Stimulated activated CD8-positive, alpha-beta memory T cell treated with anti-CD3 and anti-CD28 coated beads, Interleukin-12 subunit alpha, Interleukin-12 subunit beta, amount 100 ng/mL, for 4 hours (primary cell): ENCODE measurements at regions not wholly inside any gene's neighbourhood (a gene's known extent, or its start where the extent isn't known, plus 50 kb on each side); places are given as distances from the start of the nearest gene placed in this dataset.

ENCODE experiments used
- DNase-seq: peaks from one replicate; pipeline ENCODE4 v3.0.0-alpha.2; 2020; ENCODE audit warnings: low read depth

DNA sequence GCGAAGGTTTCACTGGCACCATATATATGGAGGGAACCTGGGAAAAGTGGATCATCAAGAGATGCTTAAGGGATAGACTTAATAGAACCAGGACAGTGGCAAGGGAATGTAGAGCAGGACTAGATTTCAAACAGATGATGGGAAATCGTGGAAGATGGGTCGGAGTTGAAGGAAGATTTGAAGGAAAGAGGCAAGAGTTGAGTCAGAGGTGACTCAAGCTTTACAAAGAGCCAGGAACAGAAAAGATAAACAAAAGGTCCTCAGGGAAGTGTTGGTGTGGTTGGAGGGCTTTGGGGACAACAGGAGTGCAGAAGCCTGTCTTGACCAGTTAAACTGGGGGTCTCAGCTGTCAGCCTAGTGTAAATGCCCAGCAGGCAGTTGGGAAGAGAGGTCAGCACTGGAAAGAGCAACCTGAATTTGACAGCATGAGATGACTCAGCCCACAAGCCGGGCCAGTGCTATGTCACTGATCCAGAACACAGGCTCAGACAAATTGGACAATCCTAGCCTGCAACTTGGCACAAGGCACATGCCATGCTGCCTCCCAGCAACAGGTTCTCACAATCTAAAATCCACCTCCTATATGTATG, 230.5 kb downstream of the IDS start:
- no peak for DNase-seq

DNA sequence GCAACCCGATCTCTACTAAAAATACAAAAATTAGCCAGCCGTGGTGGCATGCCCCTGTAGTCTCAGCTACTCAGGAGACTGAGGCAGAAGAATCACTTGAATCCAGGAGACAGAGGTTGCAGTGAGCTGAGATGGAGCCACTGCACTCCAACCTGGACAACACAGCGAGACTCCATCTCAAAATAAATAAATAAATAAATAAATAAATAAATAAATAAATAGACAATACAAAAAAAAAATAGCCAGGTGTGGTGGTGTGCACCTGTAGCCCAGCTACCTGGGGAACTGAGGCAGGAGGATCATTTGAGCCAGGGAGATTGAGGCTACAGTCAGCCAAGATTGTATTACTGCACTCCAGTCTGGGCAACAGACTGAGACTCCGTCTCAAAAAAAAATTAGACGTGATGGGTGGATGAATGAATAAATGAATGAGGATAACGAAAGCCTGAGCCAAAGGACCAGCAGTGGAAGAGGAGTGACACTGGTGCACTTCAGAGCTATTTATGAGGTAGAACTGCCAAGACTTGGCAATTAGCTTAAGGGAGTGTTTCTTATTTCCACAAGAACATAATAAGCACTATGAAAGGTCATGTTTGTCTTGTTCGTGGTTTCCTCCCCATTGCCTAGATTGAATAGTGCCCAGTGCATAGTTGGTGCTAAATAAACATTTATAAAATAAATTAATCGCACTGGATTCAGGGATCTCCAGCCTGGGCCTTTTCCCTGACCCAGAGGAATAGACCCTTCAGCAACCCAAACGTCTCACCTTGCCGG, 232.2 kb downstream of the IDS start:
- no peak for DNase-seq

- no peak for DNase-seq
These were observed 237.0 kb downstream of the IDS start for GRCh38 chrX:149267878-149268813.

DNA sequence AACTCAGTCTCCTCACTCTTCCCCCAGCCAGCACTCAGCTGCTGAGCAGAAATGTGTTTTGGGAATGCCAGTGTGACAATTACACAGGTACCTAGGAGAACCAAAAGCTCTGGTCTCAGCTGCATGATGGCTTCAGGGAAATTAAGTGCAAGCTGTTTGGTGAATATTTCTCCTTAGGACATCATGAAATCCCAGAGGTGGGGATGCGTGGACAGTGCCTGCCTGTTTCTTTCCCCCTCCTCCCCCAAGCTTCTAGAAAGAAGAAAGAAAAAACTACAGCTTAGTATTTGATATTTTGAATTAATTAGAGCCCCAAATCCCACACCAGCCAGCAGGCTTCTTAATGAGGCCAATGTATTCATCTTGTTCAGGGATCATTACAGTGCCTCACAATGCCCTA, 243.0 kb downstream of the IDS start:
- no peak for DNase-seq

DNA sequence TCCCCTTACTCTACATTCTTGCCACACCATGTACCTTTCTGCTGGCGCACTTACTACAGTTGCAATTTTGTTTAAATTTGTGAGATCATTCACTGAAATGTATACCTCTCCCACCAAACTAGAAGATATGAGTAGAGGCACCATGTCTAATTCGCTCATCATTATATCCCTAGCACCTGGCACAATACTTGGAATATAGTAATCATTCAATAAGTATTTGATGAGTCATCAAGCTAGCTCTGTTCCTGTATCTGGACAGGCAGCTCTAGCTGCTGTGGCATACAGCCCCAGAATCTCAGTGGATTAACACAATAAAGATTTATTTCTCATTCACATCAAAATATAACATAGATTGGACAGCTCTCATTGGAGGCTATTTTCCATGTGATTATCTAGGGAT, 245.9 kb downstream of the IDS start:
- DNase-seq, result no peak

- DNase-seq, result no peak
These were observed 249.2 kb downstream of the IDS start for GRCh38 chrX:149255860-149256259.

- no peak for DNase-seq
These were observed 257.0 kb downstream of the IDS start for GRCh38 chrX:149248073-149248625.

DNA sequence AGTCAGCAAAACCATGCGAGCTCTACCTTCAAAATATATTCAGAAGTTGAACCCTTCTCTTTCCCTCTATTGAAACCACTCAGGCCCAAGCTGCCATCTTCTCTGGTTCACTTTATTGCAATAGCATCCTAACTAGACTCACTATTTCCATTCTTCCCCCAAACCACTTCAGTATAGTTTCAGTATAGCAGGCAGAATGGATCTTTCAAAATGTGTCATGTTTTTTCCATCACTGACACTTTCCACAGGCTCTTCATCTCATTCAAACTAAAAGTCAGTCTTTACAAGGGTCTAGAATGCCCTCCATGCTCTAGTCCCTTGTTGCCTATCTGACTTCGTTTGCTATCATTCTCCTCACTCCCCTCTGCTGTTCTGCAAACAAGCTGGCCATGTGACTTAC, 274.4 kb downstream of the IDS start:
- no peak for DNase-seq

DNA sequence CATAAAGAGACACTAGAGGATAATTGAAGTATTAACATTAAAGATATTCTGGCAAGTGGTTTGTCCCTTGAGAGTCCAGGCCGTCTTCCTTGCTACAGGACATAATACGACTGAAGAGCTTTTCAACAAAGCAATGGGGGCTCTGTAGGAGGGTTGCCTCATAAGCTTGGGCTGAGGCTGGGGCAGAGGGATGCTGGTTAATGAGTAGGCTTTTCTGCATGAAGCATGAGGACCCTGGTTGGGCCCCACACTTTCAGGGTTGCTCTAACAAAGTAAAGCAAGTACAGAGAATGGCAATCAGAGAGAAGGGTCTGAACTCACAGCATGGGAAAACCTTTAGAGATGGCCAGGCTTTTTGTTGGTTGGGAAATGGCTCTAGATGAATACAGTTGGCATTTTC, 281.3 kb downstream of the IDS start:
- DNase-seq, result no peak

GRCh38 chrX:149222040-149222439, 283.1 kb downstream of the IDS start:
- no peak for DNase-seq

DNA sequence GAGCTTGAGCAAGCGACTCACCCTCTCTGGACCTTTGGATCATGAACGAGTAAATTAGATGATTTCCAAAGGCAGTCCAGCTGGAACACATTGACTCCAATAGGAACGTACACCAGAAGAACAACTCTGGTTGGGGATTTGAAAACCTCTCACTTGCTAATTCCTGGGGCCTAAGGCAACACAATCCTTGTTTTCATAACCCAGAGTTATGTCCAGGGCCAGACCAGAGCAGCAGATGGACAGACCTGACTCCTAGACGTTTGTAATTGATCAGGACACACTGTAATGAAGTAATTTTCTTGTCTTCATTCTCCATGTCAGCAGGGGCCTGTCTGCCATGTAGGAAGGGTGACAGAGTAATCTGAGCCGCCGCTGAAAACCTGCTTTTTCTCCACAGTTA, 283.9 kb downstream of the IDS start:
- DNase-seq, result no peak

DNA sequence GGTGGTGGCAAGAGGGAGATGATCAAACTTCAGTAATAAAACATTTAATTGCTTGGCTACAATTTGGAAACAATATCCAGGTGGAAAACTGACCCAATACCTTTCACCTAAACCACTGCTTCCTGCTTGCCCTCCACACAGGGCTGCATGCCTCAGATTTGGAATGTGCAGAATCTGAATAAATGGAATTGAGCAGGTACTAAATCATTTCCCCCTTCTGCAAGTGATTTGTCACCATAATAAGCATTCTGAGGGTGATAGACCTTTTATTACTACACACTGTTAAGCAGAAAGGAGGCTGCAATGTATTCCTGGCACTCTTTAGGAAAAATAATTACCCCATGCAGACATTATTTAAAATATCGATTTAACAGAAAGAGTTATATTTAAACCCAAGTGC, 291.8 kb downstream of the IDS start:
- DNase-seq, result no peak

- DNase-seq, result no peak
These were observed 296.8 kb downstream of the IDS start for GRCh38 chrX:149208307-149208706.

DNA sequence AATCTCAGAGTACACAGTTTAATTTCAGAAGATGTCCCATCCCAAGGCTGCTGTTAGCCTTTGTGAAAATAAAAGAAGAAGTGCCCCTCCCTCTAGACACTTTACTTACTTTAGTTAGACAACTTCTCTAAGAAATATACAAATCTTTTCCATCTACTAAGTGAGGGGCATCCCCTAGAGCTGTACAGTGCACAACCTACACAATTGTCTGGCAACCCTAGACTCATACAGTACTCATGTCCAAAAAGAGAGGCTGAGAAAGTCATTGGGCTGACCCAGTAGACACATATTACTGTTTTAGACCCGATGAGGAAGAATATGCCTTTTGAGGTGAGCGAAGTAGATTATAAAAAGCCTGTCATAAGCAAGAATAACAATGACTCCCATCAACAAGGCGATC, 297.6 kb downstream of the IDS start:
- no peak for DNase-seq

DNA sequence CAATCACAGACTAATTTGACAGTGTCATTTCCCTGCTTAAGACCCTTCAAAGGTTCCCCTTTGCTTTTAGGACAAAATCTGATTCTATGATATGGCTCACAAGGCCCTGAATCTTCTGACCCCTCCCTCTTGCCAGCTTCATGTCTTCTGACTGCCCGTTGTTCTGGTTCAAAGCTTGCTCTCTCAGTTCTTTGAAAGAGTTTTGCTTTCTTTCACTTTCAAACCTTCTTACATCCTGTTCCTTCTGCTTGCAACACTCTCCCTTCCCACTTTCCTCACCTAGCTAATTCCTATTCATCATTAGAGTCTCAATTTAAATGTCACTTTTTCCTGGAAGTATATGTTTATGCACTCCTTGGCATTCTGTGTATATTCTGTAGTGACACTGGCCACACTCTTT, 299.2 kb downstream of the IDS start:
- no peak for DNase-seq

DNA sequence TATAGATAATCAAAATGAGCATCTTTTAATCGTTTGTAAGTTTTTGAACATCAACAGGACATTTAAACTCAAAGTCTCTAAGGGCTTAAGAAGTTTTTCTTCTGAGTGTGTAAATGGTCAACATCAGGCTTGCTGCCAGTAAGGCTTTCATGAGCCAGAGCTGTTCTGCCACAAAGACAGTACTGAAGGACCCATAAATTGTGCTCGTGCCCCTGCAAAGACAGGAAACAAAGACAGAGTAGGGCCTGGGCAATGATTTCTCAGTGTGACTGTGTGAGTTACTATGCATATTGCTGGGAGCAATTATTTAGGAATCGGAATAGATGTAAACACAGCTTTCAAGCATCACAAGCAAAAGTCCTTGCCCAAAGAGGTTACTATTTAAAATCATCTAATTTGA, 300.0 kb downstream of the IDS start:
- no peak for DNase-seq

DNA sequence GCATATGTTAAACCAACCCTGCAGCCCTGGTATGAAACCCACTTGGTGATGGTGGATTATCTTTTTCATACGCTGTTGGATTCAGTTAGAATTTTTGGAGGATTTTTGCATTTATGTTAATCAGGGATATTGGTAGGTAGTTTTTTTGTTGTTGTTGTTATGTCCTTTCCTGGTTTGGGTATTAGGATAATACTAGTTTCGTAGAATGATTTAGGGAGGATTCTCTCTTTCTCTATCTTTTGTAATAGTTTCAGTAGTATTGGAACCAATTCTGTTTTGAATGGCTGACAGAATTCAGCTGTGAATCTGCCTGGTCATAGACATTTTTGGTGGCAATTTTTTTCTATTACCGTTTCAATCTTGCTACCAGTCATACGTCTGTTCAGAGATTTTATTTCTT, 305.4 kb downstream of the IDS start:
- no peak for DNase-seq

DNA sequence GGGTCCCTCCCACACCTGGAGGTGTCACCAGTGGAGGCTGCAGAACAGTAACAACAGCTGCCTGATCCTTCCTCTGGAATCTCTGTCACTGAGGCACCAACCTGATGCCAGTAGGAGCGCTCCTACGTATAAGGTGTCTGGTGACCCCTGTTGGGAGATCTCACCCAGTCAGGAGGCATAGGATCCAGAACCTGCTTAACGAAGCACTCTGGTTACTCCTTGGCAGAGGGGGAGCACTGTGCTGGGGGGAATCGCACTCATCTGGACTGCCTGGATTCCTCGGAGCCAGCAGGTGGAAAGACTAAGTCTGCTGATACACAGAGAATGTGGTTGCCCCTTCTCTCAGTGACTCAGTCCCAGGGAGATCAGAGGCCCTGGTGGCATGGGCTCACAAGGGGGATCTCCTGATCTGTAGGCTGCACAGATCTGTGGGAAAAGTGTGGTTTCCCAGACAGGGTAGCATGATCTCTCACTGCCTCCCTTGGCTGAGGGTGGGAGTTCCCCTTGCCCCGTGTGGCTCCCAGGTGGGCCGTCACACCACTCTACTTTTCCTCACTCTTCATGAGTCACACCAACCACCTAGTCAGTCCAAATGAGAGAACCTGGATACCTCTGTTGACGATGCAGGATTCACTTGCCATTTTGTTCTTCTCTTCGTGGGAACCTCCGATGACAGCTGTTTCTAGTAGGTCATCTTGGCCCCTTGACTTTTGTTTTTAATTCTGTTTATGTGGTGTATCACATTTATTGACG, 305.9 kb downstream of the IDS start:
- DNase-seq, result no peak

- DNase-seq, result no peak
These were observed 320.0 kb downstream of the IDS start for GRCh38 chrX:149185087-149185486.

DNA sequence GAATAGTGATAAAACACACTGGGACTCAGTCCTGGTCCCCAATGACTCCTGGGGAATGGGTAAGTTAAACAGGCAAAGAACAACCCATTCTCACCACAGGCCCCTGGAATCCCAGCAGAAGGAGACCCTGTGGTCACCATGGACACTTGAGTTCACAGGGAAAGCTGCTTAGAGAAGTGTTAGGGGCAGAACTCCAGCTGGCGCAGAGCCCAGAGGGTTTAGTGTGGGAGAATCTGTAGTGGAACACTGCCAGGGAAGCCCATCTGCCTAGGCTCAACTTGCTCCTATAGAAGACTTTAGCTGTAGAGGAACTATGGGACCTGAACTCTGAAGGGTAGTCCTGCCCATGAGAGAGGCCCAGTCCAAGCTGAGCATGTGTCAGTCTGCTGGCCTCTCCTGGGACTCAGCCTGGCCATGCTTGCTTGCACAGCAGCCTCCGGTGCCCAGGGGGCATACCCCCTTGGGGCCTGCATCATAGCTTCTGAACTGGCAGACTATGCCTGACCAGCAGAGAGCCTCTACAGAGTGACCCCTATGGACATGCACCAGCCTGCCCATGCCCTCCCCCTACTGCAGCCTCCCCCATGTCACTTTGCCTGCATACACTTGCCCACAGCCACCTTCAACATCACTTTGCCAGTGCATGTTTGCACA, 343.5 kb downstream of the IDS start:
- no peak for DNase-seq

DNA sequence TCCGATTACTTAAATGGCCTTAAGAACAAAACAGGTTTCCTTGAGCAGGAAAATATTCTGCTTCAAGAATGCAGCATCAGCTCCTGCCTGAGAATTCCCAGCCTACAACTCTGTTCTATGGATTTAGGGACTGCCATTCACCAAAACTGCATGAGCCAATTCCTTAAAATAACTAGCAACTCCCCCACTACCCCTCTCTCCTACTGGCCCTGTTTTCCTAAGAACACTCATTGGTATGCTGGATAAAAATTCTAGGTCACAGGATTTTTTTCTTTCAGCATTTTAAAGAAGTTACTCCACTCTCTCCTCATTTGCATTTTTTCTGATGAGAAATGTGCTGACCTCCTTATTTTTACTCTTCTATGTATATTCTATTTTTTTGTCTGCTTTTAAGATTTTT, 347.1 kb downstream of the IDS start:
- no peak for DNase-seq
